ENCODE measurements at regions not wholly inside any gene's neighbourhood (a gene's known extent, or its start where the extent isn't known, plus 50 kb on each side); places are given as distances from the start of the nearest gene placed in this dataset.
"Not testable (repeated sequence)": the region's sequence is repeated elsewhere in the genome, so short reads cannot be mapped to it uniquely, and the experiment has no call there.

DNA sequence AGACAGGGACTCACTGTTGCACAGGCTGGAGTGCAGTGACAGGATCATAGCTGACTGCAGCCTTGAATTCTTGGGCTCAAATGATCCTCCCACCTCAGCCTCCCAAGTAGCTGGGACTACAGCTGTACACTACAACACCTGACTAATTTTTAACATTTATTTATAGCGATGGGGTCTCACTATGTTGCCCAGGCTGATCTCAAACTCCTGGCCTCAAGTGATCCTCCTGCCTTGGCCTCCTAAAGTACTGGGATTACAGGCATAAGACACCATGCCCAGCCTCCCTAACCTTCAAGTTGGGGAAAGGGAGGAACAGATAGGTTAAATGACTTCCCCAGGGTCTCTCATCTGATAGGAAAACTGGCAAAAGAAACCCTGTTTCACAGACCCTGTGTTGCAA lies 919.5 kb downstream of the TYW1 start:
- not testable (repeated sequence) for DNase-seq (ENCODE audit: low spot score)

- DNase-seq (ENCODE audit: low spot score) = no peak
Observed at GRCh38 chr7:67916571-67917436, 920.2 kb downstream of the TYW1 start.

DNA sequence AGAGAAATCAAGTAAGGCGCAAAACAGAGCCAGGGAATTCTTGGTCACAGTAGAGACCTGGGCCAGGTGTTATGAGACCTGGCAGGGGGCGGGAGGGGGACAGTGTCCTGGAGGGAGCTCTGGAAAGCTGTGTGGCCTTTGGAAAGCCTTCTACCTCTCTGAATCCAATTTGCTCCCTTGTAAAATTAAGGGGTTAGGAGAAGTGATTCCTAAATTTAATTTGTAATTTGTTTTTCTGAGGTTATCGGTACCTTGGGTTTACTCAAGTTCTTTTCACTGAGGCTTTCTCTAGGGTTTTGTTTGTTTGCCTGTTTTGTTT lies 920.8 kb downstream of the TYW1 start:
- no peak for DNase-seq (ENCODE audit: low spot score)

- DNase-seq (ENCODE audit: low spot score) = no peak
Observed at GRCh38 chr7:67918158-67918557, 921.5 kb downstream of the TYW1 start.

DNA sequence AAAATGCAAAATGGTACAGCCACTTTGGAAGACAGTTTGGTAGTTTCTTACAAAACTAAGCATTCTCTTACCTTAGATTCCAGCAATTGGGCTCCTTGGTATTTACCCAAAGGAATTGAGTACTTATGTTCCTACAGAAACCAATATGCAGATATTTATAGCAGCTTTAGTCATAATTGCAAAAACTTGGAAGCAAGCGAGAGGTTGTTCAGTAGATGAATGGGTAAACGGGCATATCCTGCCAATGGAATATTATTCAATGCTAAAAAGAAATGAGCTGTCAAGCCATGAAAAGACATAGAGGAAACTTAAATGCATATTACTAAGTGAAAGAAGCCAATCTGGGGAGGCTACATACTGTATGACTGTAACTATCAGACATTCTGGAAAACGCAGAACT lies 926.7 kb downstream of the TYW1 start:
- no peak for DNase-seq (ENCODE audit: low spot score)

DNA sequence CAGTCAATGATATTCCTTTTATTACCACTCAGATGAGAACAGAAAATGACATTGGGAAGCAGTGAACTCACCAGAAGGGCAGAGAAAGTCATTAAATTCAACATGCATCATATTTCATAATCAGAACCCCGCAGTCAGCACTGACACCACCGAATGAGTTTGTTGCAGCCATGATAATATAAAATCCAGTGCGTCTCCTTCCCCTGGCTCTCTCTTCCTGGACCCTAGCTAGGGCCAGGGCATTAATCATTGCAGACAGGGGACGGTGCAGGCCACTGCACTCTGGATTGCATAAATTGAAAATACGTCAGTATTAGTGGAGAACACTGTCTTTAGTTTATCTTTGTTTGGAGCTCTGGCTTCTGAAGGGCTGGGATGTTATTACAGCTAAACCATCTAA lies 931.5 kb downstream of the TYW1 start:
- DNase-seq (ENCODE audit: low spot score) = no peak

DNA sequence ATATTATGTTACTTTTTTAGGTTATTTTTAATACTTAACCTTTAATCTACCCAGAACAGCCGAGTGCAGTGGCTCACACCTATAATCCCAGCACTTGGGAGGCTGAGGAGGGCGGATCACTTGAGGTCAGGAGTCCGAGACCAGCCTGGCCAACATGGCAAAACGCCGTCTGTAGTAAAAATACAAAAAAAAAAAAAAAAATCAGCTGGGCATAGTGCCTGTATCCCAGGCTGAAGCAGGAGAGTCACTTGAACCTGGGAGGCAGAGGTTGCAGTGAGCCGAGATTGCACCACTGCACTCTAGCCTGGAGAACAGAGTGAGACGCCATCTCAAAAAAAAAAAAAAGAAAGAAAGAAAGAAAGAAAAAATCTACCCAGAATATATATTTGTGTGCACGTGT lies 939.8 kb downstream of the TYW1 start:
- DNase-seq (ENCODE audit: low spot score) = not testable (repeated sequence)

DNA sequence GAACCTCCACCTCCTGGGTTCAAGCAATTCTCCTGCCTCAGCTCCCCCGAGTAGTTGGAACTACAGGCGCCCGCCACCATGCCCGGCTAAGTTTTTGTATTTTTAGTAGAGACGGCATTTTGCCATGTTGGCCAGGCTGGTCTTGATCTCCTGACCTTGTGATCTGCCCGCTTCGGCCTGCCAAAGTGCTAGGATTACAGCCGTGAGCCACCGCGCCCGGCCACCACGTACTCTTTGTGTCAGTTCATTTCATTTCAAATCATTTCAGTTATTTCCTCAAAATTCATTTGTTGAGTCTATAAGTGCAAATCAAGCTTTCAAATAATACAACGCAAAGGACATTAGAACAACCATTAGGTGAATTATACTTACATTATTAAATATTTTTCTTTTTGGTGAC lies 943.8 kb downstream of the TYW1 start:
- no peak for DNase-seq (ENCODE audit: low spot score)

DNA sequence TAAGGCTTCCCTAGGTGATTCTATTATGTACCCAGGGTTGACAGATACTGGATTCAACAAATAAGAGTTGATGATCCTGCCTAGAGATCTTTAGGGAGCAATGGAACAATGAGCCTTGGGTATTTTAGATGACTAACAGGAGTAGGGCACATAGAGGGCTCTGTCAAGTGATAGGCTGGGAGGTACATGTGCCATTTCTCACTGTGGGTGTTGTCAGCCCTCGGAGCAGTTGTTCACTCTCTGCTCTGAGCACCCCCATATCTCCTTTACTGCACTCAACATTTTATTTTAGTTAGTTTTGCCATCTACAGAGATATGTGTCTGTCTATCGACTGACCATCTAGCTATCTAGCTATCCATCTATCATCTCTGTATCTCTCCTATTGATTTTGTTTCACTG lies 950.6 kb downstream of the TYW1 start:
- DNase-seq (ENCODE audit: low spot score) = no peak

- DNase-seq (ENCODE audit: low spot score) = no peak
Observed at GRCh38 chr7:67947646-67948045, 951.0 kb downstream of the TYW1 start.

DNA sequence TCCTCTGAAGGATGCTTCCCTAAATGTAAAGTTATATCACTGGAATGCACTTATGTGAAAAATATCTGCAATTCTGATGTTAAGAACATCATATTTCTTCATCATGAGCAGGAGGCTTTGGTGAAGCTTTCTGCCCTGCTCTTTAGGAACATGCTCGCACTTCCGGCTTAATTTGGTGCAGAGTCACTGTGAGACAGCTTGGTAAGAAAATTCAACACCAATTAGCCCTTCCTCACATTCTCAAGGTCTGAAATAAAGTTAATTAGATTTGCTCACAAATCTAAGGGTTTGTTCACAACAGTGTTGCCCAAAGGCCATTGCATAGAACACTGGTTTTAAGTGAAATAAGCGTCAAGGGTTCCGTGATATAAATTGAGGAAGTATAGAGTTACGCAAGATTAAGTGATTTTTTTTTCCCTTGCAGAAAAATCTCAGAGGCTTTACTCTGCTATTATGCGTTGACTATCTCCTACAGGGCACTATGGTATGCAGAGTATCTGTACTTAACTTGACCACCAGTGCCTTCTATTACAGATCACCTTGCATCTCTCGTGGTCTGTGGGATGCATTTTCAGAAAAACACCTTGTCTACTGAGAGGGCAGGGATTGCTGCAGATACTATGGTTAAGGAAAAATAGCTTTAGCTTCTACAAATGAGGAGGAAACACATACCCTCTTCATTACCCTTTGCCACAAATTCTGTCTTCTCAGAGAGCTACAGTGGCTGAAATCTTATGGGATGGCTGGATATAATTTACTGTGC lies 953.9 kb downstream of the TYW1 start:
- DNase-seq (ENCODE audit: low spot score) = no peak

GRCh38 chr7:67955061-67955460 lies 958.4 kb downstream of the TYW1 start:
- no peak for DNase-seq (ENCODE audit: low spot score)

DNA sequence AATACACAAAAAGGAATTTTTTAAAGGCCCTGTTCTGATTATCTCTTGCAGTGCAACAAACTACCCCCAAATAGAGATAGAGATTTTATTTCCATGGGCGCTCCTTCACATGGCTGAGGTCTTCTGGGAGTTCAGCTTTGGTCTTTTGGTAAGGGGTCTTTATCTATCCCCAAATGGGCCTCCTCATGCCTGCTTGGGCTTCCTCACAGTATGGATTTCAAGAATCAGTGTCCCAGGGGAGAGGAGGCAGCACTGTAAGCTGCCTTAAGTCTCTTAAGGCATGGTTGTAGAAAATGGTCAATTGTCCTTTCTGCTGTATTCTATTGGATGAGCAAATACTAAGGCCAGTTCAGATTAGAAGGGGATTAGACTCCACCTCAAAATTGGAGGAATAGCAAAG lies 966.2 kb downstream of the TYW1 start:
- DNase-seq (ENCODE audit: low spot score) = no peak

- no peak for DNase-seq (ENCODE audit: low spot score)
Observed at GRCh38 chr7:67976490-67976889, 979.9 kb downstream of the TYW1 start.

GRCh38 chr7:67983486-67983885 lies 986.9 kb downstream of the TYW1 start:
- DNase-seq (ENCODE audit: low spot score) = no peak

DNA sequence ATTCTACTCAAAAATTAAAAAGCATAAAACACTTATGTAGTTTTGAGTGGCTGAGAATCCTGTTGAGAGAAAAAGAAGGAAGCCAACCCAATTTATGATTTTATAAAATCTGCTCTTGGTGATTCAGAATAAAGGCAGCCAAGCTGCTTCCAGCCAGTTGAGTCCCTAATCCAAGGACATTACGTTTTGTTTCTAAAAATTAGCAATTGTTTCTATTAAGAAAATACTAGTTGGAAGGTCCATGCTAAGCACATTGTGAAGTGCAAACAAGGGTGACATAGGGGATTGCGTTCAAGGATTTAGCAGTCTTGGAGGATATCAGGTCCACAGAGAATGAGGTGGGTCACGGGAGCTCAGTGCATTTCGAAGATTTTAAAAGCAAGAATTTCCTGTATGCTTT lies 987.7 kb downstream of the TYW1 start:
- DNase-seq (ENCODE audit: low spot score) = no peak

DNA sequence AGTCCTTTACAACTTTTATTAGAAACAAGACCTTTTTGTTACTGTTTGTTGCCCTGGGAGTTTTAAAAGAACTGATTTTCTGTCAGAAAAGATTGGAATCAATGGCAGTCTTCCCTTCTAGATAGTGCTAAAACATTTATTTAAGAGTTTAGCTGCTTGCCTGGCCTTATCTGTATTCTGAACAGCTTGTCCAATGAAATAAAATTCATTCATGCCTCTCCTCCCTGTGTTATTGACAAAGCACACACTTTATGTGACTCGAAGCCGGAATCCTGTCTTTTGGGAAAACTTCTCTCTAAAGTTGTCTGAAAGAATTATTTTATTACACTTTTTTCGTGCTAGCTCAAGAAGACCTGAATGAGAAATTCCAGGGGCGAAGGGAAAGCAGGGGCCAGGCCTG lies 992.5 kb downstream of the TYW1 start:
- no peak for DNase-seq (ENCODE audit: low spot score)

- no peak for DNase-seq (ENCODE audit: low spot score)
Observed at GRCh38 chr7:67990003-67990402, 993.4 kb downstream of the TYW1 start.

DNA sequence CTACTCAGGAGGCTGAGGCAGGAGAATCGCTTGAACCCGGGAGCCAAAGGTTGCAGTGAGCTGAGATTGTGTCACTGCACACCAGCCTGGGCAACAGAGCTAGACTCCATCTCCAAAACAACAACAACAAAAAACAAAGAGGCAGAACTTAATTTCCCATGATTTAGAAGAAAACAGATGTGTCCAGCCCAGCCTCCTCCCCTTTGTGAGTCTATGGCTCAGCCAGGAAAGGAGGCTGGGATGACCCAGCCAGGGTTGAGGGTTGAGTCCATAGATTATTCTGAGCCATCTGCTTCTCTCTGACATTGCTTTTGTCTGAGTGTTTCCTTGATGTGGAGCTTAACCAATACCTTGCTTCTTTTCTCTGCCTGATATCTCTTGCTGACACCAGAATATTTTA lies 994.1 kb downstream of the TYW1 start:
- DNase-seq (ENCODE audit: low spot score) = no peak

DNA sequence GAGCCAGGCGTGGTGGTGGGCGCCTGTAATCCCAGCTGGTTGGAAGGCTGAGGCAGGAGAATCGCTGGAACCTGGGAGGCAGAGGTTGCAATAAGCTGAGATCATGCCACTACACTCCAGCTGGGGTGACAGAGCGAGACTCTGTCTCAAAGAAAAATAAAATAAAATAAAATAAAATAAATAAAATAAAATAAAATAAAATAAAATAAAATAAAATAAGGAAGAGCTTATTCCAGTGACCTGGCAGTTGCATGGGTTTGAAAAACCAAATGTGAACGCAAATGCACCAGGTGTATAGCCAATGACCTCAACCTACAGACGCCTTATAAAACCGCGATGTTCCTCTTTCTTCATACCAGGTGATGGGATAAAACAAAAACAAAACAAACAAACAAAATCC lies 995.7 kb downstream of the TYW1 start:
- DNase-seq (ENCODE audit: low spot score) = no peak

DNA sequence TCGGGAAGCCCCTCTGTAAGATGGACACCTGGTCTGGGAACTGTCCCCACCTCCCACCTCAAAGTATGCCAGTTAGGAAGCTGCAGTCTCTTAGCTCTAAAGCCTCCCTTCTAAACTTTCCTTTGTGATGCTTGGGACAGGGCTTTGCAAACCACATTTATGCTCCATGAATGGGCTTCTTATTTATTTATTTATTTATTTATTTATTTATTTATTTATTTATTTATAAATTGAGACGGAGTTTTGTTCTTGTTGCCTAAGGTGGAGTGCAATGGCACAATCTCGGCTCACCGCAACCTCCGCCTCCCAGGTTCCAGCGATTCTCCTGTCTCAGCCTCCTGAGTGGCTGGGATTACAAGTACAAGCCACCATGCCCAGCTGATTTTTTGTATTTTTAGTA lies 1009.4 kb downstream of the TYW1 start:
- no peak for DNase-seq (ENCODE audit: low spot score)

DNA sequence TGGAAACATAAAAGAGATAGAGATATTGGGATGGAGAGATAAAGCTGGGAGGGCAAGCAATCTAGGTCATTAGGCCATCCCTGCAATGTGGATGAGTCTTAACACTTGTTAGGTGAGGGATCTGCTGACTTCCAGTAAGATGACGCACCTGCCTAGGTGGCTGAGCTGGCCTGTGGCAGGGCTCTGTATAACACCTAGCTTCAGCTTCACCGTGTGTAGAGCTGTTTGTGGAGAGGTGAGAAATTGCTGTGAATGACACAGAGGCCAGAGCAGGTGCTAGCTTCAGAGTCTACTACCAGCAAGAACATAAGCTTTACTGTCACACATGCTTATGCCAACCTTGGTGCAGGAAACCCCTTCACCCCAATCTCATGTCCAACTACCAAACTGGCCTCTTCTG lies 1010.0 kb downstream of the TYW1 start:
- DNase-seq (ENCODE audit: low spot score) = no peak

DNA sequence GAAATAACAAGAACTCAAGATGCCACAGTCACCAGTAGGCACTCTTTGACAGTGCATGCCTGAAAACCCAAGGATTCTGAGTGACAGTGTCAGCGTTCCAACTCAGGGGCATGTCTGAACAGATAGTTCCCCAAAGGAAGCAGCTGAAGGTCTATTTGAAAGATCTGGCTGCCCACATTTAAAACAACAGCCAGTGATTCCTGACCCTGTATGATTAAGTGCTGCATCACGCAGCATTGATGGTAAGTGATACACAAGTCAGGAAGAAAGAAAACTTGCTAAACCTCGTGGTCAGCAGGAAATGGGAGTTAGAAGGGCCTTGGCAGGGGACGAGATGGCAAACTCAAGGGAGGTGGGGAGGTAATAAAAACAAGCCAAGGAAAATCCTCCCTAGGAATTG lies 1013.1 kb downstream of the TYW1 start:
- DNase-seq (ENCODE audit: low spot score) = no peak

Data from hematopoietic multipotent progenitor cell treated with erythropoietin and hydrocortisone succinate and interleukin-3 and kit ligand, for 17 days (in vitro differentiated cells).